Left hindlimb (tissue), 1 donor: ENCODE measurements at regions not wholly inside any gene's neighbourhood (a gene's known extent, or its start where the extent isn't known, plus 50 kb on each side); places are given as distances from the start of the nearest gene placed in this dataset.
A peak's percentile ranks its signal among the peaks of the same experiment; 100 is the strongest.
"Not testable (repeated sequence)": the region's sequence is repeated elsewhere in the genome, so short reads cannot be mapped to it uniquely, and the experiment has no call there.

Experiments used
- DNase-seq: peaks from one replicate; pipeline ENCODE4 v3.0.0-alpha.2; 2018

GRCh38 chr1:121006826-121007225 is 117.3 kb downstream of the PPIAL4A start:
- not testable (repeated sequence) for DNase-seq

GRCh38 chr1:121007755-121008154 is 118.2 kb downstream of the PPIAL4A start:
- DNase-seq = not testable (repeated sequence)

- DNase-seq = peak; percentile 6
Observed at GRCh38 chr1:121008512-121009215, 119.1 kb downstream of the PPIAL4A start.

DNA sequence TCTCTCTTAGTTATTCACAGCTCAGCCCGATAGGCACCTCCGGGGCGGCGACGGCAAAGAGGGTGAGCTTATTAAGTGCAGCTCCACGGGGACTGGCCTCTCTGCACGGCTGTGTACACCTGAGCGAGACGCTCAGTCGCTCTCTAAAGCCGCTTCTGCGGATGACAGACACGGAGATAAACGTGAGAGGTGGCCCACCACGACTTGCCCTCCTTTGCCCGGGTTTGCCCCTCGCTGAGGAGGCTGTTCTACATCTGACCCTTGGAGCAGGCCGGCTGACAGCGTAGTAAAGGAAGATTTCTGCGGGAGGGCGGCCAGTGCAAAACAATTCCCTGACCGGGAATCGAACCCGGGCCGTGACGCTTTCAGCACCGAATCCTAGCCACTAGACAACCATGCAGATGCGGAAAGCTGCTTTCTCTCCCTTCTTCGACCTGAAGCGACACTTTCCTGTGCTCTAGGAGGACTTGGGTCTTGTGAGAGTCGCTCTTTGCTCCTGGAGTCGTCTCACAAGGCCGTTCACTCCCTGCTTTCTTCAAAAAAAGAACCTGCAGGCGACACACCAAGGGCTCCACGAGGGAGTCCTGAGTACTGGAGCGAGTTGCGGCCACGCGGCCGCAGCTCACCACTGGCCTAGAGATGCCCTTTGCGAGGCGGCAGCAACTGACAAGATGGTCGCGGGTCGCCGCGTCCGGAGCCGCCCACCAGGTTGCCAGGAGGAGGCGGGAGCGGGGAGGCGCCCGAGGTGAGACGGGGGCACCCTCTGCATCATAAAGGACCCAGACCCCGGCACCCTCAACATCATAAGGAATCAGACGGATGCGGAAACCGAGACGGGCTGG is 119.9 kb downstream of the PPIAL4A start:
- DNase-seq = peak; percentile 19

- DNase-seq = not testable (repeated sequence)
Observed at GRCh38 chr1:121010141-121010540, 120.6 kb downstream of the PPIAL4A start.

DNA sequence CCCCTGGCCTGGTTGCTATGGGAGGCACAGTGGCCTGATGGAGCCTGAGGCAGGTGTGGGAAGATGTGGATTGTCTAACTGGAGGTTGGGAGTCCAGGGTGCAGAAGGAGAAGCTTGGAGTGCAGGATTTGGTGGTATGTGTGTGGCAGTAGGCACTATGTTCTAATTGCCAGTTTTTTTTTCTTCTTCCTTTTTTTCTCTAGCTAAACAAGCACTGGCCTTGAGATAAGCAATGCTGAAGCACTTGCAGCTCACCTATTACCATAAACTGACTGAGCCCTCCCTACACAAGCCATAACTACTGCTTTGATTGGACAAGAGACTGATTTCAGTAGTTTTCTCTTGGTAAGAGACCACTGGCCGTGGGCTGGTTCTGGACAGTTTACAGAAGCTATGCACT is 123.6 kb downstream of the PPIAL4A start:
- DNase-seq = not testable (repeated sequence)

GRCh38 chr1:121016182-121017028 is 126.8 kb downstream of the PPIAL4A start:
- peak; percentile 45 for DNase-seq

DNA sequence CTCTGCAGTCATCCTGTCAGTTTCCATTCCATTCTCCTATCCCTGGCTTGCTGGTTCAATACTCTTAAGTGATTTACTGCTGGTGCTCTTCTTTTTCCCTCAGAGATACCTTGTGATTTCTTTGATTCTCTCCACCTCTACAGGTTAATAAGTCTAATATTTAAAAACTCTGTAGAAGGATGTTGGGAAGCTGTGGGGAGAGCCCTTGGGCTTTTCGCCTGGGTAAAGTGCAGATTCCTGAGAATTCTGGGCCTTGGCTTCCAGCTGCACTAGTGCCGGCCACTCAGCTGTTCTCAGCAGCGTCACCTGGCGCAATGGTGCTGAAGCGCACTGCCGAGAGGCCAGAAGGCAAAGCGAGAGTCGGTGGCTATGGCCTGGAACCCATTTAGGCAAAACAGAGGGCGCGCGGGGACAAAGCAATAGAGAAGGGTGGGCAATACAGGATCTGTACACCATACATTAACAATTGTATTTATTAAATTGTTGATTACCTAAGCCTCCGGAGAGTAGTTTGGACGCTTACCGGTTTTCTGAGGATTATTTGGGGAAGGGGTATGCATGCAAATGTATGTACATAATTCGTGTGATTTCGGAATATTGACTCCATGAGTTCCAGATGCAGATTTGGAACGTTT is 130.3 kb downstream of the PPIAL4A start:
- DNase-seq = not testable (repeated sequence)

DNA sequence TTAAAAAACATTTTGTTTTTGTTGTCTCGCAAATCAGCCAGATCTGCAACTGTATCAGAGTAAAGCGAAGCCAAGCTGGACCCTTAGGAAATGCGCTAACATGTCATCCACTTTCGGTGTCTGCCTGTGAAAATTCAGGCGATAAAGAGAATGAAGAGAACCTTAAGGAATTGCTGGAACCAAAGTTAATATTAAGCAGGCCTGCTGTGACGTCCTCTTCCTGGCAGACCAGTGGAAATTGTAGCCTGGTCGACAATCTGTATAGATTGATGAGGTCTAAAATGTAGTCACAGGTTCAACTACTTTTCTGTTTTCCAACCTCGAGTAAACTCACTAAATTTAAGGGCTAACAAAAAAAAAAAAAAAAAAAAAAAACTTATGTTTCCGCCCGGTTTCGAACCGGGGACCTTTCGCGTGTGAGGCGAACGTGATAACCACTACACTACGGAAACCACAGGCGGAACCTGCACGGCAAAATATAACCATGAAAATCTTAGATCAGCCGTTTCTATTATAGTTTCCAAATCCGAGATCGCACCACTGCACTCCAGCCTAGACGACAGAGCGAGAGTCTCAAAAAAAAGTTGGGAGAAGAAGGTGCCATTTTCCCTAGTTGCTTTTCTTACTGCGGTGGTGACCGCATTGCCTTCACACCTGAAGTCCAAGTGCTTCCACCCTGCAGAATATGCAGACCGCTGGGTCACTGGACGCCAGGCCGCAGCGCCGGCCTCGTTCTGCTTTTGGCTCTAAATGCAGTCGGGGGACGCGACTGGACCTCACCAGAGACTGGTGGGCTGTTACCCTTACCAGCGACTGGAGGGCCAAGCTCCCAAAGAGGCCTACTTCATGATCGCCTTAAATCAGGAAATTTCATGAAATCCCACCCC is 131.0 kb downstream of the PPIAL4A start:
- DNase-seq = peak; percentile 62

GRCh38 chr1:121021716-121022115 is 132.1 kb downstream of the PPIAL4A start:
- DNase-seq = not testable (repeated sequence)

- DNase-seq = not testable (repeated sequence)
Observed at GRCh38 chr1:121032878-121033494, 143.4 kb downstream of the PPIAL4A start.

- not testable (repeated sequence) for DNase-seq
Observed at GRCh38 chr1:121036792-121037191, 147.2 kb downstream of the PPIAL4A start.

GRCh38 chr1:121040974-121041373 is 143.2 kb downstream of the FAM72B start:
- DNase-seq = not testable (repeated sequence)

DNA sequence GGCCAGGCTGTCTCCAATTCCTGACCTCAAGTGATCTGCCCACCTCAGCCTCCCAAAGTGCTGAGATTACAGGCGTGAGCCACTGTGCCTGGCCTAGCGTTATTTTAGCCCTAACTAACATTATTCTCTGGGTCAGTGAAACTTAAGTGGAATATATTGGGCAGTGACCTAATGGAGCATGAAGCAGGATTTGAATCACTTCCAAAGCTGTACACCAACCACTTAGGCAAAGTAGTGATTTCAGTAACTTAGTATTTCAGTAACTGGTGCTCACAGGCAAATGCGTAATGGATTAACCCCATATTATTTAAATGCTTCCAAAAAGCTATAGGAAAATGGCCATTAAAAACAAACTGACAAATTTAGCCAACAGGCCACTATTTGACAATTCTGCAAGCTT is 142.6 kb downstream of the FAM72B start:
- DNase-seq = not testable (repeated sequence)

- not testable (repeated sequence) for DNase-seq
Observed at GRCh38 chr1:121042882-121043281, 141.3 kb downstream of the FAM72B start.

GRCh38 chr1:121048293-121048752 is 135.8 kb downstream of the FAM72B start:
- not testable (repeated sequence) for DNase-seq

DNA sequence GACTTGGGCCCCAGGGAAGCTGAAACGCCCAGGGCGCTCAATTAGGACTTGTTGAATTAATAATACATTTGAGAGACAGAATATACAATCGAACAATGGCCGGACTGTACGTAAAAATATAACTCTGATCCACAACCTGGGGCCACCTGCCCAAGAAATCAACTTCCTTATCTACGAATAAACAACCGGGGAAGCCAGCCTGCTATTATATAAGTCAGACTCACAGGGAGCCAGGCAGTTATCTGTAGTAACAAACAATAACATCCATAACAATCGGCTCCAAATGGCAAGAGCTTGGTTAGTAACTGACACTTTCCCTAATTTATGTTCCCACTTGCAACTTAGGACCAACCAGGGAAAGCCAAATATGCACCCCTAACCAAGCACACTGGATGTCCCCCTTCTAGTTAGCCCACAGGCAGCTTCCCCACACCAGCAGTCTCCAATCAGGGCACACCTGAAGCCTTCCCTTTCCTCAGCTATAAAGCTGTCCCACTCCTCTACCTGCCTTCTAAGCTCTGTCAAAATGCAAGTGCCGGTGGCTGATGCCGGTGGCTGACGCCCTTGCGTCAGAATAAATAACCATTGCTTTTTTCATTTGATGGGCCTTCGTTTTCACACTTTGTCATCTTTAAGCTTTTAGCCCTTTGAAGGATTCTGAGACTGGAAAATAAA is 135.2 kb downstream of the FAM72B start:
- DNase-seq = not testable (repeated sequence)

DNA sequence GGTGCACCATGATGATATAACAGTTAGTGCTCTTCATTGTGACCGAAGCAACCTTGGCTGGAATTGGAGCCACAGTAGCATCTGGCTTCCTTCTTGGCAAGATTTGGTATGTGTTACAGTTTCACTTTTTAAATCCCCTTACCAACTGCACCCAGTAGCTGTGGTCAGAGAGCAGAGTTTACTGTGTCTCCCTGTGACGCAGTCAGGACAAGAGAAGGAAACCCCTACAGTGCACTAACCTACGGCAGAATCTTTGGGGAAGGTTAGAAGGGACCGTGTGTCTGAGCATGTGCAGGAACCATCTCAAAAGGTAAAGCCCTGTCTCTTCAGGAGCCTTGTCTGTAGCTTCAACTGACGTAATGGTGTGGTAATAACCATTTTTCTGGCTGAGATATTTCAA is 134.0 kb downstream of the FAM72B start:
- DNase-seq = not testable (repeated sequence)

GRCh38 chr1:121051161-121051790 is 132.9 kb downstream of the FAM72B start:
- not testable (repeated sequence) for DNase-seq
